GM12872 (cell line): ENCODE measurements at regions not wholly inside any gene's neighbourhood (a gene's known extent, or its start where the extent isn't known, plus 50 kb on each side); places are given as distances from the start of the nearest gene placed in this dataset.

Experiments
- CTCF ChIP-seq: IDR thresholded peaks from 3 replicates; pipeline ENCODE4 v1.5.1; 2011; ENCODE audit warnings: low read depth, mild to moderate bottlenecking, low read length, moderate library complexity; ENCODE audit not compliant: insufficient read depth

- no peak for TF ChIP-seq CTCF
Measured at GRCh38 chr2:196372276-196372809, 201.0 kb upstream of the STK17B start.

- TF ChIP-seq CTCF: no peak
Measured at GRCh38 chr2:196372811-196373664, 201.7 kb upstream of the STK17B start.

GRCh38 chr2:196376984-196377877, 205.9 kb upstream of the STK17B start:
- no peak for TF ChIP-seq CTCF

- no peak for TF ChIP-seq CTCF
Measured at GRCh38 chr2:196379600-196379999, 208.2 kb upstream of the STK17B start.

GRCh38 chr2:196380098-196380497, 208.7 kb upstream of the STK17B start:
- TF ChIP-seq CTCF: no peak

- no peak for TF ChIP-seq CTCF
Measured at GRCh38 chr2:196380575-196380974, 209.2 kb upstream of the STK17B start.

- no peak for TF ChIP-seq CTCF
Measured at GRCh38 chr2:196381464-196381863, 210.1 kb upstream of the STK17B start.
